ENCODE measurements at regions not wholly inside any gene's neighbourhood (a gene's known extent, or its start where the extent isn't known, plus 50 kb on each side); places are given as distances from the start of the nearest gene placed in this dataset.

- TF ChIP-seq ZFP41 (tag by site-specific recombination; IDR thresholded peaks at IDR 0.05; ENCODE audit: borderline replicate concordance) (no peak), PRDM4 (tag by site-specific recombination; IDR thresholded peaks at IDR 0.05) (no peak), ZNF423 (tag by site-specific recombination; IDR thresholded peaks at IDR 0.05) (no peak), ZNF626 (tag by site-specific recombination; IDR thresholded peaks at IDR 0.05) (no peak), ZNF433 (tag by site-specific recombination; IDR thresholded peaks at IDR 0.05; ENCODE audit: low read depth) (no peak)
- ChIA-PET CTCF (no interaction called here), POLR2A (no interaction called here)
- H3K9me3 ChIP-seq (ENCODE audit: control insufficient read depth, insufficient read depth, low read depth, low read length) = no peaks in the 10 kb centered on the region
- H3K36me3 ChIP-seq (ENCODE audit: control insufficient read depth in 2 of 2, insufficient read depth in 1 of 2, low read length in 2 of 2) = no peaks in the 10 kb centered on the region
- H3K4me1 ChIP-seq (ENCODE audit: control insufficient read depth, insufficient read depth, low read length) = no peaks in the 10 kb centered on the region
- no peak overlapping the region for H3K4me3 ChIP-seq (ENCODE audit: low read depth, low read length)
- H3K27ac ChIP-seq (ENCODE audit: extremely low read depth, low read depth, low read length) = no peak overlapping the region
These were observed 518.0 kb downstream of the XPNPEP1 start for GRCh38 chr10:109405338-109405737.

- Histone ChIP-seq H3K36me3 (ENCODE audit: control insufficient read depth in 2 of 2, insufficient read depth in 1 of 2, low read length in 2 of 2) (no peaks in the 10 kb centered on the region), H3K4me1 (ENCODE audit: control insufficient read depth, insufficient read depth, low read length) (no peaks in the 10 kb centered on the region), H3K27ac (ENCODE audit: extremely low read depth, low read depth, low read length) (no peak overlapping the region), H3K4me3 (ENCODE audit: low read depth, low read length) (no peak overlapping the region), H3K9me3 (ENCODE audit: control insufficient read depth, insufficient read depth, low read depth, low read length) (no peaks in the 10 kb centered on the region)
- ChIA-PET CTCF (no interaction called here), POLR2A (no interaction called here)
- no peak for TF ChIP-seq PRDM10 (tag by site-specific recombination; IDR thresholded peaks at IDR 0.05)
- TF ChIP-seq HOXA7 (CRISPR knock-in tag; IDR thresholded peaks at IDR 0.05; ENCODE audit: borderline replicate concordance) = no peak
- TF ChIP-seq ZNF488 (tag by site-specific recombination; IDR thresholded peaks at IDR 0.05) = no peak
- TF ChIP-seq ZNF664 (tag by site-specific recombination; IDR thresholded peaks at IDR 0.05) = no peak
- TF ChIP-seq ZNF473 (tag by site-specific recombination; IDR thresholded peaks at IDR 0.05) = no peak
- TF ChIP-seq ZNF211 (tag by site-specific recombination; IDR thresholded peaks at IDR 0.05; ENCODE audit: low read depth) = no peak
- TF ChIP-seq ZFP3 (tag by site-specific recombination; IDR thresholded peaks at IDR 0.05; ENCODE audit: low read depth) = no peak
- TF ChIP-seq ZNF398 (tag by site-specific recombination; IDR thresholded peaks at IDR 0.05) = no peak
- TF ChIP-seq ZNF518A (tag by site-specific recombination; conservative IDR thresholded peaks at IDR 0.05; ENCODE audit: low read depth) = no peak
- no peak for TF ChIP-seq ZNF133 (tag by site-specific recombination; IDR thresholded peaks at IDR 0.05)
- TF ChIP-seq ZNF704 (tag by site-specific recombination; IDR thresholded peaks at IDR 0.05) = no peak
- TF ChIP-seq BCL11B (tag by site-specific recombination; IDR thresholded peaks at IDR 0.05; ENCODE audit: low read depth) = no peak
- no peak for TF ChIP-seq ZNF404 (tag by site-specific recombination; IDR thresholded peaks at IDR 0.05)
These were observed 519.8 kb downstream of the XPNPEP1 start for GRCh38 chr10:109403551-109403950.
